NT2/D1 (cell line): ENCODE measurements at regions not wholly inside any gene's neighbourhood (a gene's known extent, or its start where the extent isn't known, plus 50 kb on each side); places are given as distances from the start of the nearest gene placed in this dataset.

ENCODE experiments used
- DNase-seq: peaks from one replicate; pipeline ENCODE4 v3.0.0-alpha.2; 2011; ENCODE audit warnings: low read depth, low spot score
- H3K27me3 ChIP-seq: 2 replicates; pipeline ENCODE4 v1.6.0; 2011; ENCODE audit warnings: mild to moderate bottlenecking; ENCODE audit not compliant: insufficient read length, insufficient read depth
- H3K36me3 ChIP-seq: 2 replicates; pipeline ENCODE4 v1.6.1; 2011; ENCODE audit warnings: mild to moderate bottlenecking, low read length, mixed read lengths; ENCODE audit not compliant: insufficient read depth, insufficient read length
- H3K4me1 ChIP-seq: 2 replicates; pipeline ENCODE4 v1.5.1; 2011; ENCODE audit not compliant: insufficient read depth, insufficient read length
- H3K4me3 ChIP-seq: 2 replicates; pipeline ENCODE4 v1.5.1; 2011; ENCODE audit warnings: low read depth; ENCODE audit not compliant: insufficient read length
- H3K9ac ChIP-seq: 2 replicates; pipeline ENCODE4 v1.6.0; 2011; ENCODE audit warnings: low read depth; ENCODE audit not compliant: insufficient read length
- H3K9me3 ChIP-seq: 2 replicates; pipeline ENCODE4 v1.5.1; 2011; ENCODE audit warnings: mild to moderate bottlenecking, low read length; ENCODE audit not compliant: insufficient read depth
- SUZ12 ChIP-seq: IDR thresholded peaks from 2 replicates; pipeline ENCODE4 v1.6.1; 2011; ENCODE audit not compliant: insufficient read length, insufficient read depth; ENCODE audit errors: extremely low read depth
- YY1 ChIP-seq: IDR thresholded peaks from 2 replicates; pipeline ENCODE4 v1.6.1; 2011; ENCODE audit not compliant: insufficient read length, insufficient read depth
- ZNF274 ChIP-seq: IDR thresholded peaks from 2 replicates; pipeline ENCODE4 v1.6.1; 2011; ENCODE audit warnings: mild to moderate bottlenecking, low read depth, low read length

DNA sequence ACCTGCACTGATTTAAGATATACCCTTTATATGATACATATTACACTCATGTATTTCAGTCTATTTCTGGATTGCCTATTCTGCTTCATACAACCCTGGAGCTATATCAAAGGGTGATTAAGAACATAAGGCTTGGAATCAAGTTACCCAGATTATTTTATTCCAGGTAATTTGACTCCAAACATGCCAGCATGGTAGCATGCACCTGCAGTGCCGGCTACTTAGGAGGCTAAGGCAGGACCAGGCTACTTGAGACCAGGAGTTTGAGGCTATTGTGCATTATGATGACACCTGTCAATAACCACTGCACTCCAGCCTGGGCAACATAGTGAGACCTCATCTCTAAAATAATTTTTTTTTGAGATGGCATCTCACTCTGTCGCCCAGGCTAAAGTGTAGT, 50.4 kb upstream of the NEO1 start:
- no peak for TF ChIP-seq SUZ12
- TF ChIP-seq ZNF274: no peak
- TF ChIP-seq YY1: no peak
- H3K9me3 ChIP-seq: no peaks in the 10 kb centered on the region

DNA sequence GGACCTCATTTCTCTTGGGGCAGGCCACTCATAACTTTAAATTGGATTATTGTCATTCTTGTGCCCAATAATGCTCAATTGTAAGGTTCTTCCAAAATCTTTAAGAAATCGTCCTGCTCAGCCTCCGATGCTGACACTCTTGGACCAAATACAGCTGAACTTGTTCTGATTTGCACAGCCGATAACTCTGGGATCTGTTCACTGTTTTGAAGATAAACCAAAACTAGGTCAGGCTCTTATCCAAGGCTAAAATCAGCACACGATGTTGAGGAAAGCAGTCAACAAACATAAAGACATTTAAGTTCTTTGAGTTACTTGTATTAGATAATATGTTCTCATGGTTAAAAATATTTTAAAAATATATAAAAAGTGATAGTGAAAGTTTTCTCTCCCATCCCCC, 52.0 kb upstream of the NEO1 start:
- no peak overlapping the region for H3K4me3 ChIP-seq
- no peak for DNase-seq
- H3K9me3 ChIP-seq: no peaks in the 10 kb centered on the region
- H3K9ac ChIP-seq: no peak overlapping the region
- H3K4me1 ChIP-seq: no peaks in the 10 kb centered on the region
- no peaks in the 10 kb centered on the region for H3K27me3 ChIP-seq
- no peak for TF ChIP-seq YY1
- TF ChIP-seq SUZ12: no peak
- TF ChIP-seq ZNF274: no peak
- no peaks in the 10 kb centered on the region for H3K36me3 ChIP-seq

More for the DNA sequence above, 50.4 kb upstream of the NEO1 start:
- Histone ChIP-seq H3K36me3 (no peaks in the 10 kb centered on the region), H3K4me3 (no peak overlapping the region), H3K27me3 (no peaks in the 10 kb centered on the region), H3K4me1 (no peaks in the 10 kb centered on the region), H3K9ac (no peak overlapping the region)
- no peak for DNase-seq

DNA sequence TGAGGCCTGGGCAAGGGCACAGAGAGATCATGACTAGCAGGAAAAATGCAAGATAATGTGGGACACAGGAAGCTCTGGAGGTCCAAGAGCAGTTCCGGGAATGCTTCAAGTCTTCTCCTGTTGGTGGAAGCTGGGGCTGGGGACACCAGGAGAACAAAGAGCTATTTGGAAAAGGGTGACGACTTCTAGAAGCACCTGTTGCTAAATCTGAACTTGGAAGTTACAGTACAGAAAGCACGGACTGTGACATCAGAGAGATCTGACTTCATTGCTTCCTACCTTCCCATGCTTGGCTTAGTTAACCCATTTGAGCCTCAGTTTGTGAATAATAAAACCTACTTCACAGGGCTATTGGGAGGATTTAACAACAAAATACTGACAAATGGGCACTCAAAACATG, 52.7 kb upstream of the NEO1 start:
- Histone ChIP-seq H3K36me3 (no peaks in the 10 kb centered on the region), H3K9ac (no peak overlapping the region), H3K4me3 (no peak overlapping the region), H3K4me1 (no peaks in the 10 kb centered on the region), H3K27me3 (no peaks in the 10 kb centered on the region), H3K9me3 (no peaks in the 10 kb centered on the region)
- no peak for DNase-seq
- TF ChIP-seq SUZ12 (no peak), ZNF274 (no peak), YY1 (no peak)

DNA sequence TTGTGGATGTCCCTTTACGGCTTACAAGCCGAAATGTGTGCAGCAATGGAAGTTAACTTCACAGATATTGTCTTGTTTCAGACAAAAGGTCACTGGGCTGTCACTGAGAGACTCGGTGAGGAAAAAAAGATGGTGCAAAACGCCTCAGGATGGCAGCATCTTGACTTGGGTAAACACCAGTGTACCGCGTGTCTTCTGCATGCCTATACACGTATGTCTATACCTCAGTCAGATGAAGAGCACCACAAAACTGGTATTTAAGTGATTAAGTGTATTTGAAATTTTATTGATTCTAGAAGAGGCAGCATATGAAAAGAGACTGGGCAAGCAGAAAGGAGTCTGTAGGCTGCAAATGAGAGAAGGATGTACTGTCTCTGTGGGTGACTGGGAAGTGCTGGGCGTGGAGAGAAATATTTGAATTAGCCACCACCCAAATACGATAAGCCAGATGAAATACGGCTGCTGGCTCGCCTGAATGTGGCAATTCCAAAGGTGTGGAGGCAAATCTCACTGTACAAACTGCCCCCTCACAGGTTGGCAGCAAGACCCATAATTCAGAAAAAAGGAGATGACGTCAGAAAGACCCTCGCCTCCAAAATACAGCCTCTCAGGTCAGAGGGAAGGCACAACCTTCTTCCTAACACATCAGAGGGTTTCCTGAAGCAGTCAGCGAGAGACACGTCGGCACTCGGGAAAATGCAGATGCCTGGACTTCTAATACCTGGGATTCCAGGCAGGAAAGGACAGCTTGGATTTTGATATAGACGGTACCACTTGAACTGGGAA, 53.4 kb upstream of the NEO1 start:
- no peaks in the 10 kb centered on the region for H3K9me3 ChIP-seq
- DNase-seq: no peak
- no peaks in the 10 kb centered on the region for H3K36me3 ChIP-seq
- H3K4me3 ChIP-seq: no peak overlapping the region
- no peaks in the 10 kb centered on the region for H3K4me1 ChIP-seq
- TF ChIP-seq SUZ12: no peak
- TF ChIP-seq YY1: no peak
- TF ChIP-seq ZNF274: no peak
- no peak overlapping the region for H3K9ac ChIP-seq
- no peaks in the 10 kb centered on the region for H3K27me3 ChIP-seq

DNA sequence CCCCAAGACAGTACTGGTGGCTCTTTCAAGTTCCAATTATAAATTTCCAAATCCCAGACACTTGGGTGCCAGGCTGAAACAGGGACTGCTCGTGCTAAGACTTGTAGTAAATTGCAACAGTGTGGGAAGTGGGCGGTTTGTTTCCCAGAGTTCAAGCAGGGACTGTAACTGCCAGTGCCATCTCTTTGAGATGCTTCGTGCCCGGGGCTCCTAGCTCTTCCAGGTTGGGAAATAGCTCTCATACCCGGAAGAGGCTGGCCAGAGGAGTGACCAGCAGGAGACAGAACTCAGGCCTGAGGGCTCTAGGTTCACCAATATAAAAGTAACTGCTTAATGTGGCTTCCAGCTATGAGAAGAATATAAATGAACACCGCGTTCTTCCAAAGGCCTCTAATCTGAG, 54.0 kb upstream of the NEO1 start:
- Histone ChIP-seq H3K4me1 (no peaks in the 10 kb centered on the region), H3K36me3 (no peaks in the 10 kb centered on the region), H3K9me3 (no peaks in the 10 kb centered on the region), H3K27me3 (no peaks in the 10 kb centered on the region), H3K4me3 (no peak overlapping the region), H3K9ac (no peak overlapping the region)
- DNase-seq: no peak
- TF ChIP-seq YY1 (no peak), ZNF274 (no peak), SUZ12 (no peak)

DNA sequence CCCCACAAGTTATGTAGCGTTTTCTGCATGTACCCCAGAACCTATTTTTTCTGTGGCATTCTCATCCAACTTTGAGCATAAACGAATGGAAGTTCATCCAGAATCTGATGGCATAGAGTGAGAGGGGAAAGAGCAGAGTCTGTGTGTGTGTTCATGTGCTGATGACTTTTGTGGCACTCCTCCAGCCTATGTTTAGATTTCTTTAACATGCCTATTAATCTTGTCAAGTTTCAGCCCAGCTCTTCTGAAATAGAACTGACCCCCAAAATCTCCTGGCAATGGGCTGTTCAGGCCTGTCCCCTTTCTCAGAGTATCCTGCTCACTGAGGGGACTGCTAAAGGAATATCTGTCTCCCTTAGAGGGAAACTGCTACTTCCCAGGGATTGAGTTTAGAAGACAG, 56.4 kb upstream of the NEO1 start:
- Histone ChIP-seq H3K4me1 (no peaks in the 10 kb centered on the region), H3K36me3 (no peaks in the 10 kb centered on the region), H3K4me3 (no peak overlapping the region), H3K9ac (no peak overlapping the region), H3K27me3 (no peaks in the 10 kb centered on the region), H3K9me3 (no peaks in the 10 kb centered on the region)
- DNase-seq: no peak
- TF ChIP-seq SUZ12 (no peak), ZNF274 (no peak), YY1 (no peak)

DNA sequence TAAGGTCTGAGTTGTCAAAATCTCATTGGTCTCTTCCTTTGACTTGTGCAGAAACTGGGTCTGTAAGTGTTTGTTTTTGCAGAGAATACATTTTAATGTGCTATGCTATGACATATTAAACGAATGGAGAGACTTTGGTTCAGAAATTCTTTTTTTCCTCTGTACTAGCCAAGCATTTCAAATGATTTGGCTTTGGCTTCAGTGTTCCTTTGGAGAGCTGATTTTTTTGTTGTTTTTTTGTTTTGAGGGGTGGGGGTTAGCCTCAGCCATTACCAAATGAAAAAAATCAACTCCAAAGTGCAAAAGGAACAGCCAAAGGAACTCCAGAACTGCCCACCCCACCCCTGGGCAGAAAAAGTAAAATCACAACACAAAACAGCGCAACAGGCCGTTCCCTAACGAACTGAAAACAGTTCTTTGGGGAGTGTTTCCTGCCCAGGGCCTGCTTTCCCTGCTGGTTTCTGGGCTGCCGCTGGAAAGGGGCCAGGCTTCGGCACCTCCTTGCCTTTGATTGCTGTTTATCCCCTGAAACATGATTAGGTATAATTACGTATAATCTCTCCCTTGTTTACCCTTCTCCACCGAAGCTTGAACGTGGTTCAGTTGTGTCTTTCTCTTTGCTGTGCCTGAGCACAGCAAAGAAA, 57.6 kb upstream of the NEO1 start:
- DNase-seq: no peak

More for the DNA sequence above, 57.6 kb upstream of the NEO1 start:
- no peak for TF ChIP-seq ZNF274
- TF ChIP-seq YY1: no peak
- TF ChIP-seq SUZ12: no peak
- Histone ChIP-seq H3K27me3 (no peaks in the 10 kb centered on the region), H3K4me3 (no peak overlapping the region), H3K4me1 (no peaks in the 10 kb centered on the region), H3K9me3 (no peaks in the 10 kb centered on the region), H3K36me3 (no peaks in the 10 kb centered on the region), H3K9ac (no peak overlapping the region)
